Endothelial cell of umbilical vein (primary cell): ENCODE measurements at regions not wholly inside any gene's neighbourhood (a gene's known extent, or its start where the extent isn't known, plus 50 kb on each side); places are given as distances from the start of the nearest gene placed in this dataset.

Experiments used
- BruUV-seq: library from RNA; stranded (reverse); fragments of 400-500 nt; replicated peaks from 2 replicates; lab custom pipeline; 2021; lab: Mats Ljungman, UMichigan
- CTCF ChIA-PET: fragments of 300-600, 350-600 bp; sonication (Branson Sonifier 250); formaldehyde crosslinking; loops from one replicate; lab custom pipeline; 2021; ENCODE audit warnings: antibody characterized with exemption, inconsistent platforms; lab: Charles Lee
- POLR2A ChIA-PET: fragments of 300-600, 350-600 bp; sonication (Branson Sonifier 250); formaldehyde crosslinking; loops from one replicate; lab custom pipeline; 2021; ENCODE audit warnings: antibody characterized with exemption, inconsistent platforms; lab: Charles Lee
- DNase-seq: peaks from one replicate; pipeline ENCODE4 v3.0.0-alpha.2; 2011; ENCODE audit warnings: low read depth, low spot score
- FAIRE-seq: peaks from 2 replicates; lab custom pipeline; 2011; peaks lifted over from hg19 to GRCh38; lab: Jason Lieb, UNC
- H2AFZ ChIP-seq: 2 replicates; pipeline ENCODE4 v1.6.0; 2012; ENCODE audit warnings: low read depth, low read length, control low read depth, inconsistent platforms
- H3K27ac ChIP-seq: 2 replicates; pipeline ENCODE4 v1.5.1; 2011; ENCODE audit warnings: low read depth, mild to moderate bottlenecking, control low read depth, low read length, moderate library complexity; ENCODE audit not compliant: insufficient read depth
- H3K27me3 ChIP-seq, 2 experiments: 2 replicates each; pipeline versions ENCODE4 v1.6.0 to v1.6.1; 2011; ENCODE audit warnings: low read length in 2 of 2, mixed read lengths in 1 of 2; ENCODE audit not compliant: control insufficient read depth in 2 of 2, insufficient read depth in 2 of 2
- H3K36me3 ChIP-seq, 2 experiments: 2 replicates in 1 of 2; 3 replicates in 1 of 2; pipeline ENCODE4 v1.5.1; 2011; ENCODE audit warnings: low read length in 2 of 2, mild to moderate bottlenecking in 1 of 2, moderate library complexity in 1 of 2; ENCODE audit not compliant: control insufficient read depth in 2 of 2, insufficient read depth in 2 of 2; ENCODE audit errors: extremely low read depth in 1 of 2
- H3K4me1 ChIP-seq: 3 replicates; pipeline ENCODE4 v1.5.1; 2011; ENCODE audit warnings: mild to moderate bottlenecking, low read length; ENCODE audit not compliant: control insufficient read depth, insufficient read depth; ENCODE audit errors: extremely low read depth
- H3K4me2 ChIP-seq: 2 replicates; pipeline ENCODE4 v1.6.1; 2011; ENCODE audit warnings: low read length, control low read depth, mixed read lengths; ENCODE audit not compliant: insufficient read depth
- H3K4me3 ChIP-seq, 3 experiments: fragments of 200-600 bp in 1 of 3; sonication (generic), shearing (Covaris generic) in 1 of 3; replicated peaks in 1 of 3; 2 replicates each; pipeline ENCODE4 v1.5.1; 2011 to 2016; ENCODE audit warnings: control low read depth in 3 of 3, low read length in 3 of 3, mild to moderate bottlenecking in 2 of 3, inconsistent platforms in 1 of 3, low read depth in 1 of 3, moderate library complexity in 1 of 3; ENCODE audit not compliant: insufficient read depth in 1 of 3
- H3K79me2 ChIP-seq: 2 replicates; pipeline ENCODE4 v1.6.0; 2012; ENCODE audit warnings: low read length, inconsistent platforms; ENCODE audit not compliant: control insufficient read depth, insufficient read depth
- H3K9ac ChIP-seq: replicated peaks from 2 replicates; pipeline ENCODE3; 2011; ENCODE audit warnings: low read length, control low read depth; ENCODE audit not compliant: insufficient read depth; ENCODE audit errors: extremely low read depth
- H3K9me1 ChIP-seq: replicated peaks from 3 replicates; pipeline ENCODE4 v1.6.0; 2011; ENCODE audit warnings: mild to moderate bottlenecking, low read length; ENCODE audit not compliant: control insufficient read depth, insufficient read depth; ENCODE audit errors: extremely low read depth
- H3K9me3 ChIP-seq: replicated peaks from 2 replicates; pipeline ENCODE4 v1.5.1; 2012; ENCODE audit warnings: low read length, inconsistent platforms; ENCODE audit not compliant: control insufficient read depth, insufficient read depth
- H4K20me1 ChIP-seq: replicated peaks from 2 replicates; pipeline ENCODE3; 2011; ENCODE audit warnings: mild to moderate bottlenecking, low read length; ENCODE audit not compliant: control insufficient read depth, insufficient read depth; ENCODE audit errors: extremely low read depth
- CTCF ChIP-seq, 2 donors: IDR thresholded peaks; 1 replicate in 1 of 2; 2 replicates in 1 of 2; pipeline ENCODE4 v1.5.1; 2011; ENCODE audit warnings: low read length in 2 of 2, mild to moderate bottlenecking in 2 of 2, moderate library complexity in 2 of 2, control low read depth in 1 of 2, inconsistent platforms in 1 of 2, low read depth in 1 of 2; ENCODE audit not compliant: insufficient read depth in 1 of 2; ENCODE audit errors: extremely low read depth in 1 of 2
- EZH2 ChIP-seq: IDR thresholded peaks from 2 replicates; pipeline ENCODE4 v1.6.1; 2012; ENCODE audit warnings: borderline replicate concordance, low read depth, mild to moderate bottlenecking, moderate library complexity, low read length, inconsistent platforms; ENCODE audit not compliant: severe bottlenecking
- FOS ChIP-seq: IDR thresholded peaks from 2 replicates; pipeline ENCODE4 v1.6.1; 2011; ENCODE audit warnings: mild to moderate bottlenecking, low read length, moderate library complexity, borderline replicate concordance; ENCODE audit not compliant: insufficient read depth
- GATA2 ChIP-seq: IDR thresholded peaks from 2 replicates; pipeline ENCODE4 v1.7.0; 2011; ENCODE audit warnings: low read depth, mild to moderate bottlenecking, moderate library complexity, mixed read lengths, low read length; ENCODE audit not compliant: insufficient read length, insufficient read depth
- JUN ChIP-seq: IDR thresholded peaks from 2 replicates; pipeline ENCODE4 v1.6.1; 2011; ENCODE audit warnings: borderline replicate concordance, low read depth; ENCODE audit not compliant: insufficient read length, insufficient read depth
- MYC ChIP-seq: IDR thresholded peaks from one replicate; pipeline ENCODE4 v1.6.1; 2011; ENCODE audit warnings: mild to moderate bottlenecking, low read depth, low read length
- POLR2A ChIP-seq: IDR thresholded peaks from 2 replicates; pipeline ENCODE4 v1.6.1; 2012; ENCODE audit warnings: low read depth, mild to moderate bottlenecking, control low read depth, low read length
- POLR2AphosphoS5 ChIP-seq: IDR thresholded peaks from 2 replicates; pipeline ENCODE4 v1.6.1; 2012; ENCODE audit warnings: low read depth, mild to moderate bottlenecking, control low read depth, low read length, moderate library complexity; ENCODE audit not compliant: insufficient read depth
- dilution Hi-C: fragments of 300-500 bp; cut with MboI; formaldehyde crosslinking; loops from one replicate; pipeline ENCODE4 v1.15.0; 2019; ENCODE audit warnings: low sequenced_read_pairs; ENCODE audit not compliant: extremely low pct_ligation_motif_present
- intact Hi-C: fragments of 100-400 bp; cut with micrococcal nuclease; formaldehyde crosslinking; loops from one replicate; pipeline ENCODE4 v1.10.0; 2022
- TF ChIP-seq, protein P1 (sequence below): IDR thresholded peaks from 2 replicates; pipeline ENCODE4 v1.6.1; 2011; ENCODE audit not compliant: insufficient read depth, insufficient read length

- Histone ChIP-seq H3K79me2 (no peaks in the 10 kb centered on the region), H3K9me3 (no peaks in the 10 kb centered on the region), H3K27me3 (no peaks in the 10 kb centered on the region), H3K9me1 (no peaks in the 10 kb centered on the region), H3K4me1 (peaks cover under 1% of the 10 kb centered on the region), H3K27ac (no peak overlapping the region), H3K36me3 (no peaks in the 10 kb centered on the region), H3K9ac (no peak overlapping the region), H2AFZ (no peak overlapping the region), H4K20me1 (no peaks in the 10 kb centered on the region), H3K4me2 (no peak overlapping the region), H3K4me3 (no peak overlapping the region)
- no peak for DNase-seq
- dilution Hi-C loops = no loop called here
- TF ChIP-seq POLR2A (no peak), FOS (no peak), GATA2 (no peak), CTCF (IDR thresholded peaks at IDR 0.05; ENCODE audit: extremely low read depth in 1 of 2, insufficient read depth in 1 of 2, low read depth in 1 of 2, low read length in 2 of 2) (no peak), POLR2AphosphoS5 (no peak), EZH2 (no peak), MYC (no peak), JUN (no peak)
- TF ChIP-seq, protein P1, sequence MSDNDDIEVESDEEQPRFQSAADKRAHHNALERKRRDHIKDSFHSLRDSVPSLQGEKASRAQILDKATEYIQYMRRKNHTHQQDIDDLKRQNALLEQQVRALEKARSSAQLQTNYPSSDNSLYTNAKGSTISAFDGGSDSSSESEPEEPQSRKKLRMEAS = no peak
- intact Hi-C loops = no loop called here
- CTCF ChIA-PET = no interaction called here
- no peak for FAIRE-seq
- BruUV-seq = no TSS peak
- POLR2A ChIA-PET = no interaction called here
Observed at GRCh38 chr12:41962171-41962572, 182.5 kb downstream of the GXYLT1 start.
